ENCODE measurements at regions not wholly inside any gene's neighbourhood (a gene's known extent, or its start where the extent isn't known, plus 50 kb on each side); places are given as distances from the start of the nearest gene placed in this dataset.

DNA sequence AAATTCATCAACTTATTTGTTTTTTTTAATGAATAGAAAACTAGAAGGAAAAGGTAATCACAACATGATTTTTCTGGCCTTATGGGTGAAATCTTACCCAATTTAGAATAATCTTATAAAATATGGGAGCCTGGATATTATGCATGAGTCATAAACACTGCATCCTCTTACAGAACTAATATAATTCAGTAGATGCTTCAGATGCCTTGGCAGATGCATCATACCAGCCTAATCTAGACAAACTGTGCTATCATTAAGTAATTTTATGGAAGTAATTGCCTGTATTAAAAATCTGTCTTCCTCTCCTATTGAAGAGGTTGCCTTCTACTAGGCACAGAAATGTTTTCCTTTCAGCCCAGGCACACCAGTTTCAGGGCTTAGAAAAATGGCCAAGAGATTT, 2384.6 kb upstream of the WWC1 start:
- H3K4me1 Mint-ChIP-seq: no peaks in the 10 kb centered on the region
- H3K27me3 Mint-ChIP-seq: no peaks in the 10 kb centered on the region
- H3K36me3 Mint-ChIP-seq: no peaks in the 10 kb centered on the region
- H3K9me3 Mint-ChIP-seq: peaks cover 3 to 27% (median 9%) of the 10 kb centered on the region in 9 donors
- no peak overlapping the region for H3K4me3 Mint-ChIP-seq
- POLR2A ChIA-PET: no interaction called here
- H3K27ac Mint-ChIP-seq: no peak overlapping the region
- no peak for DNase-seq
- no peak for ATAC-seq

DNA sequence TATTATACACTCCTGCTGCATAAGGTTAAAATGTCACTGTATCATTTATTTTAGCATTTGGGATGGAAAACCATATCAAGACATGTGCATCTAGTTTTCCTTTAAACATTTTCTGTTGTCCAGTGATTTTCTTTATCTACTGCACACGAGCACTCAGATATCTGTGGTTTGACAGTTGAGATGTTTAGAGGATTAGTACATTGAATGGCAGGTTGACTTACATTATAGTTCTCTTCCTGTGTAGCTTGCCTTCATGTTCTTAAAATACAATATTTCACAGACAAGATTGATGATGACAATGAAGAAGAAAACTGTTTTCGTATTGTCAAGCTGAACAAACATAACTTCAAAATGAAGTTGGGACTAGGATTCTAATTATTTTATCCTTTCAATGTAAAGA, 2378.4 kb upstream of the WWC1 start:
- DNase-seq: no peak
- H3K4me1 Mint-ChIP-seq: no peaks in the 10 kb centered on the region
- H3K27me3 Mint-ChIP-seq: no peaks in the 10 kb centered on the region
- H3K9me3 Mint-ChIP-seq: peaks cover 3 to 21% (median 11%) of the 10 kb centered on the region in 9 donors
- no peak for ATAC-seq
- no peaks in the 10 kb centered on the region for H3K36me3 Mint-ChIP-seq
- POLR2A ChIA-PET: no interaction called here
- H3K27ac Mint-ChIP-seq: no peak overlapping the region
- no peak overlapping the region for H3K4me3 Mint-ChIP-seq

DNA sequence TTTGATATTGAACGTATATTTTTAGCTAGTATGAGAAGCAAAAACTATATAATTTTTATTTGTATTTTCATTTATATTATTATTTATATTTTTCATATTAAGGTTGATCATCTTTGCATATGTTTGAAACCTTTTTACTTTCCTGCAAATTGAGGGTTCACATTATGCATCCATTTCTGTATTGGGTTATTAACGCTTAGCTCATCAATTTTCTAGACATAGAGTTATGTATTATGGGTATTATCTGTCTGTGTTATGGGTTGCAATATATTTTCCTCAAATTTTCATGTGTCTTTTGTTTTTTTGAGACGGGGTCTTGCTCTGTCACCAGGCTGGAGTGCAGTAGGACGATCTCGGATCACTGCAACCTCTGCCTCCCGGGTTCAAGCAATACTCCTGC, 2377.0 kb upstream of the WWC1 start:
- Mint-ChIP-seq H3K27ac (no peak overlapping the region), H3K4me3 (no peak overlapping the region)

DNA sequence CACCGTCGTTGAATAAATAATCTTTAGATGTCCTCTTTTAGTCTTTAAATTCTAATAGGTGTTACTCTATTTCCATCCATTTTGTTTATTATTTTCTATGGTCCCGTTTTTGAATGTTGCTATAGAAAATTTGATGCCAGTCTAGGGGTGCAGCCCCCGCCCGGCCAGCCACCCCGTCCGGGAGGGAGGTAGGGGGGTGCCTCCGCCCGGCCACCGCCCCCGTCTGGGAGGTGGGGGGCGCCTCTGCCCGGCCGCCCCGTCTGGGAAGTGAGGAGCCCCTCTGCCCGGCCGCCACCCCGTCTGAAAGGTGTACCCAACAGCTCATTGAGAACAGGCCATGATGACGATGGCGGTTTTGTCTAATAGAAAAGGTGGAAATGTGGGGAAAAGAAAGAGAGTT, 2372.2 kb upstream of the WWC1 start:
- ATAC-seq (no peak), DNase-seq (no peak)
- Mint-ChIP-seq H3K4me3 (no peak overlapping the region), H3K27me3 (no peaks in the 10 kb centered on the region), H3K9me3 (peaks cover 2 to 14% (median 7%) of the 10 kb centered on the region in 9 donors), H3K27ac (no peak overlapping the region), H3K36me3 (no peaks in the 10 kb centered on the region), H3K4me1 (no peaks in the 10 kb centered on the region)
- POLR2A ChIA-PET: no interaction called here

More for the DNA sequence above, 2377.0 kb upstream of the WWC1 start:
- no peak for DNase-seq
- H3K36me3 Mint-ChIP-seq: no peaks in the 10 kb centered on the region
- H3K9me3 Mint-ChIP-seq: peaks cover under 1 to 19% (median 8%) of the 10 kb centered on the region in 9 donors
- H3K27me3 Mint-ChIP-seq: no peaks in the 10 kb centered on the region
- no peaks in the 10 kb centered on the region for H3K4me1 Mint-ChIP-seq
- no peak for ATAC-seq
- POLR2A ChIA-PET: interaction anchor here (0.6 kb wide), 1 partner anchor 660 kb away, joined by 3 read pairs; no protein-coding TSS in a partner anchor

DNA sequence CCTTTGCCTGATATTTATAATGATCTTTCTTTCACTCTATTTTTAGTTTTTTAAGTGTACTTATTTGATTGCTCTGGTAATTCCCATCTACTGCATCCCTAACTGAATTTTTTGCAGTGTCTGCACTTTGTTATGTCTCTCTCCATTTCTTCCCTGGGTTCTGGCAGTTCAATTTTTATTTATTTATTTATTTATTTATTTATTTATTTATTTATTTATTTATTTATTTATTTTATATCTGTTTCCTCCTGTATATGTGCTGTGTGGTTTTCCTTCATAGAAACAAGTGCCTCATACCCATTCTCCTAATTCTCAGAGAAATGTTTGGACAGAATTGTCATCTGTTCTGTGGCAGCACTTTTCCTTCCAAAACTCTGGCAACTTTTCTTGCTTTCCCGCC, 2370.8 kb upstream of the WWC1 start:
- no peak overlapping the region for H3K4me3 Mint-ChIP-seq
- no peaks in the 10 kb centered on the region for H3K4me1 Mint-ChIP-seq
- no peaks in the 10 kb centered on the region for H3K36me3 Mint-ChIP-seq
- no peaks in the 10 kb centered on the region for H3K27me3 Mint-ChIP-seq
- H3K27ac Mint-ChIP-seq: no peak overlapping the region
- ATAC-seq: no peak
- no peak for DNase-seq
- POLR2A ChIA-PET: no interaction called here
- H3K9me3 Mint-ChIP-seq: peaks cover 2 to 17% (median 8%) of the 10 kb centered on the region in 9 donors

DNA sequence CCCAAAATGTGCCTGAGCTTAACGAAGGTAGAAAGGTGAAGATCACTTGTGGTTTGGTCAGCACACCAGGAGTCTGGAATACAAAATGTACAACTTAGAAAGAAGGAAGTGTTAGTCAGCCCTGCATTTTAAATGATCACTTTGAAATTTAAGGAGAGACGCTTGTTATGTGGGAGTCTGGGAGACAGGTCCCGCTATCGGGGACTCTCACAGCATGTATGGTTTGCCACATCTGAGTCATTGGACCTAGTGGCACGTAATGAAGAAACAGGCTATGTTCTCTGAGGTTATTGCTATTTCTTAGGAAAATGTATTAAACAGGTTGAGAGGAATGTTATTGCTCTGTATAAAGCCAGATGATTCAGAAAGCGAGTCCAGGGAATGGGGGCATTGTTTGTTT, 2362.5 kb upstream of the WWC1 start:
- Mint-ChIP-seq H3K27me3 (no peaks in the 10 kb centered on the region), H3K4me3 (no peak overlapping the region), H3K9me3 (peaks cover 7 to 45% (median 18%) of the 10 kb centered on the region in 9 donors), H3K27ac (no peak overlapping the region), H3K36me3 (peaks cover 0 to 12% (median 0%) of the 10 kb centered on the region in 3 donors), H3K4me1 (no peaks in the 10 kb centered on the region)
- ATAC-seq (no peak), DNase-seq (no peak)
- POLR2A ChIA-PET: no interaction called here

DNA sequence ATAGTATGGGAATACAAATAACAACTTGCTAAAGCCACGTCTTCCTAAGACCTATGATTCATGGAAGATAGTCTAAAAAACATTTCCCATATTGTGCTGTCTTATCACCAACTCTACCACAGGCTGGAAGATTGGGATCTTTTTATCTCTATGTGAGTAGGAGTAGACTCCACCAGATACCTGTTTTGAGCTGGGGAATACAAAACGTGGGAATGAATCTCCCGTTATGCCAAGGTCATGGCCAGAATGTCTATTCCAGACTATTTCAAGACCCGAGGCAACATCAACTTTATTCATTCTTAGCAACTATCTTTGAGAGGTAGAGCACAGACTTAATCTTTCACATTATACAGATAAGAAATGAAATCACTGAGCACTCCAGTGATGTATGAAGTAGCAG, 2350.9 kb upstream of the WWC1 start:
- H3K27me3 Mint-ChIP-seq: no peaks in the 10 kb centered on the region
- H3K9me3 Mint-ChIP-seq: peaks cover 2 to 16% (median 7%) of the 10 kb centered on the region in 9 donors
- H3K36me3 Mint-ChIP-seq: no peaks in the 10 kb centered on the region
- POLR2A ChIA-PET: no interaction called here
- ATAC-seq (no peak), DNase-seq (no peak)
- no peak overlapping the region for H3K4me3 Mint-ChIP-seq
- H3K27ac Mint-ChIP-seq: no peak overlapping the region
- H3K4me1 Mint-ChIP-seq: no peaks in the 10 kb centered on the region

DNA sequence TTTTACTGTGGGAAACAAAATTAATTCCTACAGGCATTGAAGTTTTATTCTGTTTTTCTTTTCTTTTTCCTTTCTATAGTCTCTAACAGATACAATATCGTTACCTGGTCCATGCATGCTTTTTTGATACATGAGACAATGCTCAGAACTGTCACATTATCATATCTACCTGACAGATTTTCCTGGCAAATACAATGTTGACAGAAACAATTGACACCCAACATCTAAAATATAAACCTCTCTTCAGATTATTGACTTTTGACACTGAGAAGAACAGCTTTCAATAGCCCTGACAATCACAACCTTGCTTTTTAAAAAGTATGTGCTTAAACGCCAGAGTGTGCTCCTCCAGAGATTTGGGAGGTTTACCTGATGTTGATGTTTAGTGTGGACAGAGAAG, 2334.6 kb upstream of the WWC1 start:
- Mint-ChIP-seq H3K9me3 (peaks cover 0 to 12% (median 2%) of the 10 kb centered on the region in 9 donors), H3K27ac (no peak overlapping the region), H3K36me3 (no peaks in the 10 kb centered on the region), H3K27me3 (no peaks in the 10 kb centered on the region), H3K4me3 (no peak overlapping the region), H3K4me1 (no peaks in the 10 kb centered on the region)
- ATAC-seq: no peak
- DNase-seq: no peak
- POLR2A ChIA-PET: no interaction called here

DNA sequence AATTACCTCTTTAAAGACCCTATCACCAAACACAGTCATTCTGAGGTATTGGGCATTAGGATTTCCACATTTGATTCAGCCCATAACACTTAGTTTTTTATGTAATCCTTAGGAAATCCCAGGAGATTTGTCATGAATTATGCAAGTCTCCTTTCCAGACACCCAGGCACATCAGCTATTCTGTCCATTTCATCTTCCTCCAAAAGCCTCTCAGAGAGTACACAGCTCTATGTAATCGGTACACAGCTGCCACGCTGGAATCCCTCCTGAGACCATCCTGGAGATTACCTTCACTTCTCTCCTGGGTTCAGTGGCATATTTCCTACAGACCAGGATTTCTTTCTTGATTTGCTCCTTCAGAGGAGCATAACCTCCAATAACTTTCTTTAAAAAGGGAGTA, 2309.8 kb upstream of the WWC1 start:
- Mint-ChIP-seq H3K4me1 (no peaks in the 10 kb centered on the region), H3K9me3 (peaks cover 0 to 27% (median 6%) of the 10 kb centered on the region in 9 donors), H3K36me3 (no peaks in the 10 kb centered on the region), H3K27me3 (no peaks in the 10 kb centered on the region), H3K27ac (no peak overlapping the region), H3K4me3 (no peak overlapping the region)
- DNase-seq (no peak), ATAC-seq (no peak)
- POLR2A ChIA-PET: no interaction called here

DNA sequence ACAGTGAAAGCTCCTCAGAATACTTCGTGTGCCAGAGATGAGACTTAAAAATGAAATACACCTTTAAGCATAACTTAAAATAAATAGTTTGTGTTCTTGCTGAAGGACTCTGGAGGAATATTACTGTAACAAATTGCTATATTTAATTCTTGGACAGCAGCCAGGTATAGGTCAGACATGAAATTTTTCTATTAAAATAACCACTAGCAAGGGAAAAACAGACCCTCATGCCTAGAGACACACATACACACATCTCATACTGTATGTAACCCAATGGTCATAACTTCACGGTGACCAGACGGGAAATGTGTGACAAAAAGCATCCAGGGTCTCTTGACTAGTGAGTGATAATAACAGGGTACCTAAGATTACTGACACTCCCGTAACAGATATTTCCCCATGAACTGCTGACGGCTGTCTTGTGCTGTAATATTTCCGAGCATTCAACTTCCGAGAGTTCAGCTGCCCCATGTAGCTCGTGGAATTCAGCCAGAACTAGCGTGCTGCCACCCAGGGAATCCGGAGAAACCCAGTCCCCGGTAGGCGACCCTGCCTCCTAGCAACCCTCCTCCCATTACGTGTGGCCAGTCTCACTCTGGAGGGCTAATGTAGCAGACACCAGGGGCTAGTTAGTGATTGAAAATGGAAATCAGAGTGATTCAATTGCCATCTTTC, 2295.1 kb upstream of the WWC1 start:
- Mint-ChIP-seq H3K36me3 (no peaks in the 10 kb centered on the region), H3K4me1 (no peaks in the 10 kb centered on the region), H3K27ac (no peak overlapping the region), H3K27me3 (no peaks in the 10 kb centered on the region), H3K9me3 (peaks cover 0 to 28% (median 9%) of the 10 kb centered on the region in 9 donors), H3K4me3 (no peak overlapping the region)
- DNase-seq (no peak), ATAC-seq (no peak)
- POLR2A ChIA-PET: interaction anchor here (0.6 kb wide), 1 partner anchor 59 kb away, joined by 3 read pairs; no protein-coding TSS in a partner anchor

DNA sequence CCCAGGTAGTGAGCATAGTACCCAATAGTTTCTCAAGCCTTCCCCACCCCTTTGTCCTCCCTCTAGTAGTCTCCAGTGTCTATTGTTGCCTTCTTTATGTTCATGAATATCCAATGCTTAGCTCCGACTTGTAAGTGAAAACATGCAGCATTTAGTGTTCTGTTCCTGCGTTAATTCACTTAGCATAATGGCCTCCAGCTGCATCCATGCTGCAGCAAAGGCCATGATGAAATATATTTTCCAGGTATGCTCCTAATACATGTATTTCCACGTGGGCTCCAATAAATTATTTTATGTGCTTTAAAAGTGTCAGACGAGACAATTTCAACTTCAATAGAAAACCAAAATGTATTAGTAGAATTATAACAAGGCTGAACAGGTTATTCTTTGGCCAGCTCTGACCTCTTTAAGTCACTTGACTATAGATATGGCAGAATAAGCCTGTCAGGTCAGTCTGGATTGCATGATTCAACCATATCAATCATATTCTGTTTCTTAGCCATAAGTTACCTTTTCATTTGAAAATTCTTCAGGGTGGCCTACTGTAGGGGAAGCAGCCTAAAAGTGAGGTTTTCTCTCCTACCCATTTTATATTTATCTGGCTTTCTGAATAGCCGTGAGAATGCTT, 2291.6 kb upstream of the WWC1 start:
- Mint-ChIP-seq H3K4me1 (no peaks in the 10 kb centered on the region), H3K27ac (no peak overlapping the region), H3K27me3 (no peaks in the 10 kb centered on the region), H3K9me3 (peaks cover 0 to 18% (median 5%) of the 10 kb centered on the region in 9 donors), H3K4me3 (no peak overlapping the region), H3K36me3 (no peaks in the 10 kb centered on the region)
- no peak for DNase-seq
- POLR2A ChIA-PET: no interaction called here
- ATAC-seq: no peak

DNA sequence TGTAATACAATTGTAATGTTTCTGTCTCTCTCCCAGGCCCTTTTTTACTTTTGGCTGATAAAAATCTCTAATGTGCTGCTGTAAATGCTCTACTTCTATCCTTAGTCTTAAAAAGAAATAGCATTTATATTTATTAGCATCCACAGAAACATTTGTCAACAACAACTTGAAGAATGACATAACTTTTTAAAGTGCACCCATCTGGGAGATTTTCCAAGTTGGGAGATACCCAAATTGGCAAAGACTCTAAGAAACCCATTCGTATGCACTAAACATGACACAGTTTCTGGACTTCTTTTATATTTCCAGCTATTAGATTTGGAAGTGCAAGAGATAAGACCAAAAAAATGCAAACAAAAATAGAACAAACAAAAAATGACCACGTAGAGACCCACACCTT, 2287.4 kb upstream of the WWC1 start:
- H3K27ac Mint-ChIP-seq: no peak overlapping the region
- no peaks in the 10 kb centered on the region for H3K4me1 Mint-ChIP-seq
- no peaks in the 10 kb centered on the region for H3K27me3 Mint-ChIP-seq
- no peak for DNase-seq
- H3K9me3 Mint-ChIP-seq: peaks cover 0 to 15% (median 4%) of the 10 kb centered on the region in 9 donors
- H3K4me3 Mint-ChIP-seq: no peak overlapping the region
- ATAC-seq: no peak
- no peaks in the 10 kb centered on the region for H3K36me3 Mint-ChIP-seq
- POLR2A ChIA-PET: no interaction called here

DNA sequence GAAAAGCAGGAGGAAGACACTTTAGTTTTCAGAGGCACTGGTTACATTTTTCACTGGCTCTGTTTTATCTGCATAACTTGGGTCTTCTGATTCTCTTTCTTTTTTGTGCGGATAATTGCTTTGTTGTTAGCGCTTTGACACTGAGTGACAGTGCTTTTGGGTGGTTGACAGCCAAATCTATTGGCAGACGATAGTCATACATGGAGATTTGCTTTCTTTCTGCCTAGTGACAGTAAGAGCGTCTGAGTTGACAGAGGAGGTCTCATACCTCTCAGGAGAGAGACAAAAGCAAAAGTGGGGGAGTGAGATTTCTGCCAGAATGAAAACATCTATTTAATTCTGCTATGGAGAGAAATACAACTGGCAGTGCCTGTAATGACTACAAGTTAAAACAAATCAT, 2278.0 kb upstream of the WWC1 start:
- no peaks in the 10 kb centered on the region for H3K27me3 Mint-ChIP-seq
- H3K27ac Mint-ChIP-seq: no peak overlapping the region
- peaks cover 0 to 32% (median 10%) of the 10 kb centered on the region in 9 donors for H3K9me3 Mint-ChIP-seq
- no peaks in the 10 kb centered on the region for H3K4me1 Mint-ChIP-seq
- no peak for ATAC-seq
- H3K4me3 Mint-ChIP-seq: no peak overlapping the region
- no peak for DNase-seq
- H3K36me3 Mint-ChIP-seq: no peaks in the 10 kb centered on the region
- POLR2A ChIA-PET: no interaction called here

DNA sequence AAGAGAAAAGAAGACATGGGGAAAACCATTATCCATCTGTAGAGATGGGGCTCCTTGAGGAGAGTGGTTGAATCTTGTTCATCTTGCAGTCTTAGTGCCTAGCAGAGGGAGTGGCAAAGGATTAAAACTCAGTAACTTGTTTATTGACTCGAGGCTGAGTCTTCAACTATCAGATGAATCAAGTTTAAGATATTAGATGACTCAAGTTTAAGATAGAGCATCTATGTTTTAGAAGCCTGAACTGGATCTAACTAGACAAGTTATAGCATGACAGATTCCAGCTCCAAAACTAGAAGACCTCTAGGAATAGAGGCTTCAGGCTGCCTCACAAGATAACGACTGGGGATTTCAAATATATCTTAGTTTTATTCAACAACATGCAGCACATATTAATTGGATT, 2277.2 kb upstream of the WWC1 start:
- Mint-ChIP-seq H3K36me3 (no peaks in the 10 kb centered on the region), H3K4me3 (no peak overlapping the region), H3K9me3 (peaks cover 0 to 40% (median 10%) of the 10 kb centered on the region in 9 donors), H3K27ac (no peak overlapping the region), H3K27me3 (no peaks in the 10 kb centered on the region), H3K4me1 (no peaks in the 10 kb centered on the region)
- DNase-seq (no peak), ATAC-seq (no peak)
- POLR2A ChIA-PET: no interaction called here
